Right cardiac atrium (tissue), 5 donors: ENCODE measurements at regions not wholly inside any gene's neighbourhood (a gene's known extent, or its start where the extent isn't known, plus 50 kb on each side); places are given as distances from the start of the nearest gene placed in this dataset.

Experiments used
- ATAC-seq, 2 donors: fragments of 200-7000 bp; cut with Tn5 transposase; one replicate each; pipeline versions ENCODE4 v1.8.0 to v1.9.1; 2020; ENCODE audit warnings: moderate library complexity in 2 of 2, mild to moderate bottlenecking in 1 of 2
- DNase-seq, 3 donors: peaks; one replicate each; pipeline ENCODE4 v3.0.0-alpha.2; 2020
- H3K27ac ChIP-seq: one replicate; pipeline ENCODE4 v1.5.1; 2013; ENCODE audit warnings: mild to moderate bottlenecking, low read length, control low read depth, moderate library complexity
- H3K27me3 ChIP-seq: one replicate; pipeline ENCODE4 v1.6.1; 2013; ENCODE audit not compliant: control insufficient read depth, insufficient read depth
- H3K4me1 ChIP-seq: one replicate; pipeline ENCODE4 v1.6.1; 2013; ENCODE audit warnings: low read length; ENCODE audit not compliant: control insufficient read depth, insufficient read depth
- H3K4me3 ChIP-seq: one replicate; pipeline ENCODE4 v1.5.1; 2013; ENCODE audit warnings: low read length, control low read depth
- H3K9me3 ChIP-seq: one replicate; pipeline ENCODE4 v1.6.1; 2013; ENCODE audit warnings: low read length; ENCODE audit not compliant: control insufficient read depth
- WGBS: extraction: QIAGEN DNeasy Blood & Tissue Kit; methylation state at CpG from one replicate; pipeline ENCODE4 v1.1.7; 2013; 5-methylcytosine and 5-hydroxymethylcytosine counted together
- intact Hi-C, 4 donors: fragments of 100-400 bp; cut with DNase I; formaldehyde crosslinking; loops; one replicate each; pipeline versions ENCODE4 v1.11.0 to v1.14.0; 2022 to 2023
- donor health status: healthy with polysubstance abuse.
- donor health status: DM: no; HTN: yes; CAD: no.
- donor health status: DM: no; HTN: no; CAD: no.
- donor health status: DM: no; HTN: yes; CAD: no; lungs with severe emphysema.
- donor health status: DM: yes; HTN: yes; CAD: no.

- WGBS: 63% methylated on average over 3 of the region's 3 CpGs
These were observed 194.4 kb downstream of the BCOR start for GRCh38 chrX:39903343-39903742.

GRCh38 chrX:39903937-39904336 is 193.8 kb downstream of the BCOR start:
- H3K9me3 ChIP-seq: no peaks in the 10 kb centered on the region
- intact Hi-C loops: no loop called here
- DNase-seq (no peak), ATAC-seq (no peak)
- H3K27me3 ChIP-seq: no peaks in the 10 kb centered on the region
- H3K4me3 ChIP-seq: no peak overlapping the region
- no peaks in the 10 kb centered on the region for H3K4me1 ChIP-seq
- WGBS: 94% methylated on average over 4 of the region's 4 CpGs
- H3K27ac ChIP-seq: no peak overlapping the region

More at GRCh38 chrX:39903343-39903742, 194.4 kb downstream of the BCOR start:
- H3K9me3 ChIP-seq: no peaks in the 10 kb centered on the region
- no peak for ATAC-seq
- intact Hi-C loops: no loop called here
- H3K27ac ChIP-seq: no peak overlapping the region
- no peaks in the 10 kb centered on the region for H3K4me1 ChIP-seq
- DNase-seq: no peak
- no peak overlapping the region for H3K4me3 ChIP-seq
- H3K27me3 ChIP-seq: no peaks in the 10 kb centered on the region

GRCh38 chrX:39904816-39905537 is 192.8 kb downstream of the BCOR start:
- intact Hi-C loops: no loop called here
- Histone ChIP-seq H3K4me1 (no peaks in the 10 kb centered on the region), H3K27ac (peak overlapping the region; percentile 13), H3K27me3 (no peaks in the 10 kb centered on the region), H3K4me3 (no peak overlapping the region), H3K9me3 (no peaks in the 10 kb centered on the region)
- no peak for DNase-seq
- WGBS: 63% methylated on average over 21 of the region's 21 CpGs
- ATAC-seq: no peak

- Histone ChIP-seq H3K9me3 (no peaks in the 10 kb centered on the region), H3K4me3 (no peak overlapping the region), H3K27me3 (no peaks in the 10 kb centered on the region), H3K27ac (peak overlapping the region; percentile 13), H3K4me1 (no peaks in the 10 kb centered on the region)
- DNase-seq (no peak), ATAC-seq (no peak)
- WGBS: 16% methylated on average over 14 of the region's 14 CpGs
- intact Hi-C loops: no loop called here
These were observed 192.2 kb downstream of the BCOR start for GRCh38 chrX:39905538-39905891.

- Histone ChIP-seq H3K27me3 (no peaks in the 10 kb centered on the region), H3K4me3 (no peak overlapping the region), H3K4me1 (no peaks in the 10 kb centered on the region), H3K27ac (no peak overlapping the region), H3K9me3 (no peaks in the 10 kb centered on the region)
- DNase-seq (no peak), ATAC-seq (no peak)
- intact Hi-C loops: no loop called here
- 56% methylated on average over 11 of the region's 11 CpGs for WGBS
These were observed 191.8 kb downstream of the BCOR start for GRCh38 chrX:39905946-39906345.

- peak; percentile 53 to 77 (median 67) for DNase-seq
- peak overlapping the region; percentile 66 for H3K27ac ChIP-seq
- no peaks in the 10 kb centered on the region for H3K4me1 ChIP-seq
- peak; percentile 73 to 76 for ATAC-seq
- WGBS: 51% methylated on average over 16 of the region's 16 CpGs
- H3K4me3 ChIP-seq: no peak overlapping the region
- H3K27me3 ChIP-seq: no peaks in the 10 kb centered on the region
- H3K9me3 ChIP-seq: no peaks in the 10 kb centered on the region
- intact Hi-C loops: no loop called here
These were observed 189.6 kb downstream of the BCOR start for GRCh38 chrX:39907964-39908661.

- no peak for DNase-seq
- no peak overlapping the region for H3K27ac ChIP-seq
- H3K4me3 ChIP-seq: no peak overlapping the region
- H3K4me1 ChIP-seq: no peaks in the 10 kb centered on the region
- no peaks in the 10 kb centered on the region for H3K27me3 ChIP-seq
- intact Hi-C loops: no loop called here
- ATAC-seq: no peak
- no peaks in the 10 kb centered on the region for H3K9me3 ChIP-seq
- 90% methylated on average over 5 of the region's 5 CpGs for WGBS
These were observed 187.8 kb downstream of the BCOR start for GRCh38 chrX:39909996-39910395.

- intact Hi-C loops: no loop called here
- DNase-seq (no peak), ATAC-seq (peak in 1 of 2 donors; percentile 25)
- Histone ChIP-seq H3K9me3 (no peaks in the 10 kb centered on the region), H3K4me3 (no peak overlapping the region), H3K27me3 (no peaks in the 10 kb centered on the region), H3K4me1 (no peaks in the 10 kb centered on the region), H3K27ac (no peak overlapping the region)
- WGBS: 79% methylated on average over 17 of the region's 17 CpGs
These were observed 187.1 kb downstream of the BCOR start for GRCh38 chrX:39910651-39911050.

- intact Hi-C loops: no loop called here
- ATAC-seq: no peak
- WGBS: 79% methylated on average over 14 of the region's 14 CpGs
These were observed 186.4 kb downstream of the BCOR start for GRCh38 chrX:39911278-39911897.

GRCh38 chrX:39912126-39912525 is 185.6 kb downstream of the BCOR start:
- no peak overlapping the region for H3K4me3 ChIP-seq
- intact Hi-C loops: no loop called here
- 84% methylated on average over 7 of the region's 7 CpGs for WGBS
- no peak overlapping the region for H3K27ac ChIP-seq
- no peaks in the 10 kb centered on the region for H3K9me3 ChIP-seq
- DNase-seq (no peak), ATAC-seq (no peak)
- no peaks in the 10 kb centered on the region for H3K4me1 ChIP-seq
- H3K27me3 ChIP-seq: no peaks in the 10 kb centered on the region

More at GRCh38 chrX:39911278-39911897, 186.4 kb downstream of the BCOR start:
- H3K27ac ChIP-seq: no peak overlapping the region
- no peaks in the 10 kb centered on the region for H3K4me1 ChIP-seq
- no peak for DNase-seq
- no peak overlapping the region for H3K4me3 ChIP-seq
- H3K9me3 ChIP-seq: no peaks in the 10 kb centered on the region
- H3K27me3 ChIP-seq: no peaks in the 10 kb centered on the region

GRCh38 chrX:39915081-39915480 is 182.7 kb downstream of the BCOR start:
- no peak overlapping the region for H3K27ac ChIP-seq
- no peaks in the 10 kb centered on the region for H3K9me3 ChIP-seq
- no peak overlapping the region for H3K4me3 ChIP-seq
- intact Hi-C loops: no loop called here
- DNase-seq (no peak), ATAC-seq (no peak)
- WGBS: 93% methylated on average over 3 of the region's 3 CpGs
- no peaks in the 10 kb centered on the region for H3K27me3 ChIP-seq
- no peaks in the 10 kb centered on the region for H3K4me1 ChIP-seq
